CD4-positive, alpha-beta memory T cell (primary cell): ENCODE measurements at regions not wholly inside any gene's neighbourhood (a gene's known extent, or its start where the extent isn't known, plus 50 kb on each side); places are given as distances from the start of the nearest gene placed in this dataset.

Experiments used
- CTCF ChIA-PET: fragments of 350-600 bp; sonication (Branson Sonifier 250); formaldehyde crosslinking; loops from one replicate; lab custom pipeline; 2021; ENCODE audit warnings: inconsistent platforms; ENCODE audit not compliant: partially characterized antibody; lab: Charles Lee
- POLR2A ChIA-PET: fragments of 350-600 bp; sonication (Branson Sonifier 250); formaldehyde crosslinking; loops from one replicate; lab custom pipeline; 2021; ENCODE audit not compliant: partially characterized antibody; lab: Charles Lee
- DNase-seq, 5 donors: peaks; one replicate each; pipeline versions ENCODE4 v3.0.0 to v3.0.0-alpha.2; 2020 to 2022; ENCODE audit warnings: mixed read lengths in 1 of 5
- H3K27ac ChIP-seq: one replicate; pipeline ENCODE4 v1.7.0; 2013; ENCODE audit warnings: low read depth, low read length
- H3K27me3 ChIP-seq: 2 replicates; pipeline ENCODE4 v1.7.0; 2013; ENCODE audit warnings: mild to moderate bottlenecking, low read length, moderate library complexity; ENCODE audit not compliant: insufficient read depth
- H3K36me3 ChIP-seq: 2 replicates; pipeline ENCODE4 v1.7.0; 2013; ENCODE audit warnings: mild to moderate bottlenecking, low read length, moderate library complexity; ENCODE audit not compliant: insufficient read depth
- H3K4me1 ChIP-seq: 2 replicates; pipeline ENCODE4 v1.7.0; 2013; ENCODE audit warnings: mild to moderate bottlenecking, low read length, moderate library complexity; ENCODE audit not compliant: insufficient read depth
- H3K4me3 ChIP-seq, 2 donors: one replicate each; pipeline ENCODE4 v1.7.0; 2013; ENCODE audit warnings: low read length in 2 of 2, mild to moderate bottlenecking in 1 of 2
- H3K9me3 ChIP-seq, 2 donors: one replicate each; pipeline ENCODE4 v1.7.0; 2013; ENCODE audit warnings: low read length in 2 of 2, control low read depth in 1 of 2; ENCODE audit not compliant: control insufficient read depth in 1 of 2
- H3K27ac Mint-ChIP-seq, 7 donors: one replicate each; pipeline ENCODE4 v1.8.0; 2020 to 2021; ENCODE audit warnings: mixed read lengths in 7 of 7, mild to moderate bottlenecking in 6 of 7, inconsistent platforms in 3 of 7, moderate library complexity in 3 of 7
- H3K27me3 Mint-ChIP-seq, 2 donors: one replicate each; pipeline ENCODE4 v1.8.0; 2020 to 2021; ENCODE audit warnings: mixed read lengths in 2 of 2
- H3K36me3 Mint-ChIP-seq, 2 donors: one replicate each; pipeline ENCODE4 v1.8.0; 2020 to 2021; ENCODE audit warnings: mixed read lengths in 2 of 2, inconsistent platforms in 1 of 2, mild to moderate bottlenecking in 1 of 2
- H3K4me1 Mint-ChIP-seq, 4 donors: one replicate each; pipeline ENCODE4 v1.8.0; 2020 to 2021; ENCODE audit warnings: mixed read lengths in 4 of 4, mild to moderate bottlenecking in 1 of 4
- H3K4me3 Mint-ChIP-seq, 8 donors: one replicate each; pipeline ENCODE4 v1.8.0; 2020 to 2021; ENCODE audit warnings: mixed read lengths in 8 of 8, mild to moderate bottlenecking in 7 of 8, moderate library complexity in 6 of 8, inconsistent platforms in 3 of 8
- H3K9me3 Mint-ChIP-seq, 8 donors: one replicate each; pipeline ENCODE4 v1.8.0; 2020 to 2021; ENCODE audit warnings: mixed read lengths in 8 of 8, mild to moderate bottlenecking in 5 of 8, inconsistent platforms in 3 of 8, moderate library complexity in 1 of 8
- intact Hi-C: fragments of 100-400 bp; cut with micrococcal nuclease; formaldehyde crosslinking; loops from one replicate; pipeline ENCODE4 v1.15.1; 2023

- Mint-ChIP-seq H3K9me3 (peaks cover 0 to 4% (median 0%) of the 10 kb centered on the region in 8 donors), H3K27ac (no peak overlapping the region), H3K36me3 (no peaks in the 10 kb centered on the region), H3K4me3 (peak overlapping the region in 1 of 8 donors; percentile 7), H3K4me1 (peaks cover 0 to 5% (median 0%) of the 10 kb centered on the region in 4 donors), H3K27me3 (peaks cover 0 to 3% of the 10 kb centered on the region in 2 donors)
- POLR2A ChIA-PET, result no interaction called here
- no peaks in the 10 kb centered on the region for H3K4me1 ChIP-seq
- no peak for DNase-seq
- no peaks in the 10 kb centered on the region for H3K27me3 ChIP-seq
- no peak overlapping the region for H3K4me3 ChIP-seq
- CTCF ChIA-PET, result no interaction called here
- no peaks in the 10 kb centered on the region for H3K36me3 ChIP-seq
- intact Hi-C loops, result no loop called here
- H3K27ac ChIP-seq, result no peak overlapping the region
- H3K9me3 ChIP-seq, result no peaks in the 10 kb centered on the region
Measured at GRCh38 chr3:66665021-66665695, 164.3 kb upstream of the LRIG1 start.

GRCh38 chr3:66666362-66666761, 165.5 kb upstream of the LRIG1 start:
- Mint-ChIP-seq H3K4me3 (no peak overlapping the region), H3K27me3 (peaks cover 0 to 3% of the 10 kb centered on the region in 2 donors), H3K27ac (no peak overlapping the region), H3K36me3 (no peaks in the 10 kb centered on the region), H3K9me3 (peaks cover 0 to 4% (median 0%) of the 10 kb centered on the region in 8 donors), H3K4me1 (peaks cover 3 to 9% (median 3%) of the 10 kb centered on the region in 4 donors)
- CTCF ChIA-PET, result no interaction called here
- POLR2A ChIA-PET, result no interaction called here
- Histone ChIP-seq H3K27me3 (no peaks in the 10 kb centered on the region), H3K4me1 (no peaks in the 10 kb centered on the region), H3K9me3 (no peaks in the 10 kb centered on the region), H3K27ac (no peak overlapping the region), H3K4me3 (no peak overlapping the region), H3K36me3 (no peaks in the 10 kb centered on the region)
- intact Hi-C loops, result no loop called here
- DNase-seq, result no peak

- no peak overlapping the region for H3K4me3 ChIP-seq
- DNase-seq, result no peak
- H3K27me3 ChIP-seq, result no peaks in the 10 kb centered on the region
- no peaks in the 10 kb centered on the region for H3K36me3 ChIP-seq
- Mint-ChIP-seq H3K4me3 (no peak overlapping the region), H3K36me3 (no peaks in the 10 kb centered on the region), H3K4me1 (peaks cover 4 to 18% (median 5%) of the 10 kb centered on the region in 4 donors), H3K27ac (no peak overlapping the region), H3K9me3 (peaks cover 0 to 4% (median 0%) of the 10 kb centered on the region in 8 donors), H3K27me3 (peaks cover 0 to 3% of the 10 kb centered on the region in 2 donors)
- POLR2A ChIA-PET, result no interaction called here
- H3K27ac ChIP-seq, result no peak overlapping the region
- intact Hi-C loops, result no loop called here
- H3K9me3 ChIP-seq, result no peaks in the 10 kb centered on the region
- H3K4me1 ChIP-seq, result no peaks in the 10 kb centered on the region
- CTCF ChIA-PET, result no interaction called here
Measured at GRCh38 chr3:66667263-66667662, 166.4 kb upstream of the LRIG1 start.

- no peaks in the 10 kb centered on the region for H3K36me3 Mint-ChIP-seq
- peak overlapping the region in 1 of 7 donors; percentile 4 for H3K27ac Mint-ChIP-seq
- H3K9me3 Mint-ChIP-seq, result no peaks in the 10 kb centered on the region
- H3K27me3 Mint-ChIP-seq, result no peaks in the 10 kb centered on the region
- peak in 4 of 5 donors; percentile 1 to 13 (median 10) for DNase-seq
- H3K4me1 Mint-ChIP-seq, result peaks cover 4 to 20% (median 5%) of the 10 kb centered on the region in 4 donors
- Histone ChIP-seq H3K27ac (no peak overlapping the region), H3K9me3 (no peaks in the 10 kb centered on the region), H3K4me3 (no peak overlapping the region), H3K36me3 (no peaks in the 10 kb centered on the region), H3K4me1 (no peaks in the 10 kb centered on the region), H3K27me3 (no peaks in the 10 kb centered on the region)
- ChIA-PET CTCF (interaction anchor here (0.8 kb wide), 1 partner anchor 264 kb away, joined by 3 read pairs; no protein-coding TSS in a partner anchor), POLR2A (no interaction called here)
- intact Hi-C loops, result no loop called here
- H3K4me3 Mint-ChIP-seq, result peak overlapping the region in 1 of 8 donors; percentile 5
Measured at GRCh38 chr3:66671291-66671690, 170.5 kb upstream of the LRIG1 start.

- Mint-ChIP-seq H3K9me3 (no peaks in the 10 kb centered on the region), H3K27me3 (no peaks in the 10 kb centered on the region), H3K27ac (no peak overlapping the region), H3K4me1 (peaks cover 4 to 20% (median 5%) of the 10 kb centered on the region in 4 donors), H3K4me3 (no peak overlapping the region), H3K36me3 (no peaks in the 10 kb centered on the region)
- H3K4me3 ChIP-seq, result no peak overlapping the region
- no peak for DNase-seq
- H3K27me3 ChIP-seq, result no peaks in the 10 kb centered on the region
- no peaks in the 10 kb centered on the region for H3K4me1 ChIP-seq
- CTCF ChIA-PET, result no interaction called here
- POLR2A ChIA-PET, result no interaction called here
- H3K9me3 ChIP-seq, result no peaks in the 10 kb centered on the region
- no peaks in the 10 kb centered on the region for H3K36me3 ChIP-seq
- no peak overlapping the region for H3K27ac ChIP-seq
- intact Hi-C loops, result no loop called here
Measured at GRCh38 chr3:66672830-66673229, 172.0 kb upstream of the LRIG1 start.

- Histone ChIP-seq H3K27me3 (no peaks in the 10 kb centered on the region), H3K9me3 (no peaks in the 10 kb centered on the region), H3K27ac (no peak overlapping the region), H3K4me1 (no peaks in the 10 kb centered on the region), H3K36me3 (no peaks in the 10 kb centered on the region), H3K4me3 (no peak overlapping the region)
- POLR2A ChIA-PET, result no interaction called here
- Mint-ChIP-seq H3K9me3 (no peaks in the 10 kb centered on the region), H3K27me3 (no peaks in the 10 kb centered on the region), H3K27ac (no peak overlapping the region), H3K36me3 (no peaks in the 10 kb centered on the region), H3K4me1 (peaks cover 4 to 20% (median 5%) of the 10 kb centered on the region in 4 donors), H3K4me3 (no peak overlapping the region)
- CTCF ChIA-PET, result no interaction called here
- no peak for DNase-seq
- intact Hi-C loops, result no loop called here
Measured at GRCh38 chr3:66673293-66673692, 172.5 kb upstream of the LRIG1 start.

GRCh38 chr3:66675366-66675765, 174.5 kb upstream of the LRIG1 start:
- H3K4me3 ChIP-seq, result no peak overlapping the region
- Mint-ChIP-seq H3K27me3 (peaks cover 2 to 5% of the 10 kb centered on the region in 2 donors), H3K4me3 (no peak overlapping the region), H3K36me3 (no peaks in the 10 kb centered on the region), H3K27ac (no peak overlapping the region), H3K9me3 (peaks cover 0 to 3% (median 0%) of the 10 kb centered on the region in 8 donors), H3K4me1 (peaks cover 4 to 15% (median 5%) of the 10 kb centered on the region in 4 donors)
- no peaks in the 10 kb centered on the region for H3K36me3 ChIP-seq
- POLR2A ChIA-PET, result no interaction called here
- H3K27me3 ChIP-seq, result no peaks in the 10 kb centered on the region
- CTCF ChIA-PET, result no interaction called here
- DNase-seq, result no peak
- intact Hi-C loops, result no loop called here
- H3K9me3 ChIP-seq, result no peaks in the 10 kb centered on the region
- no peak overlapping the region for H3K27ac ChIP-seq
- H3K4me1 ChIP-seq, result no peaks in the 10 kb centered on the region
